Esophagus squamous epithelium (tissue), 4 donors: ENCODE measurements at regions not wholly inside any gene's neighbourhood (a gene's known extent, or its start where the extent isn't known, plus 50 kb on each side); places are given as distances from the start of the nearest gene placed in this dataset.

Experiments
- POLR2A ChIP-seq, 4 donors: fragments of 450-650 bp; IDR thresholded peaks; one replicate each; pipeline ENCODE4 v1.6.1; 2017; ENCODE audit warnings: antibody characterized with exemption in 4 of 4, mild to moderate bottlenecking in 4 of 4, moderate library complexity in 3 of 4
- TF ChIP-seq, protein P1 (sequence below), 6 experiments: fragments of 450-650 bp in 4 of 6; fragments of 200-600 bp in 2 of 6; sonication (generic) in 2 of 6; IDR thresholded peaks; one replicate each; pipeline ENCODE4 v1.5.1; 2016 to 2019; ENCODE audit warnings: antibody characterized with exemption in 6 of 6, mild to moderate bottlenecking in 4 of 6, moderate library complexity in 4 of 6

DNA sequence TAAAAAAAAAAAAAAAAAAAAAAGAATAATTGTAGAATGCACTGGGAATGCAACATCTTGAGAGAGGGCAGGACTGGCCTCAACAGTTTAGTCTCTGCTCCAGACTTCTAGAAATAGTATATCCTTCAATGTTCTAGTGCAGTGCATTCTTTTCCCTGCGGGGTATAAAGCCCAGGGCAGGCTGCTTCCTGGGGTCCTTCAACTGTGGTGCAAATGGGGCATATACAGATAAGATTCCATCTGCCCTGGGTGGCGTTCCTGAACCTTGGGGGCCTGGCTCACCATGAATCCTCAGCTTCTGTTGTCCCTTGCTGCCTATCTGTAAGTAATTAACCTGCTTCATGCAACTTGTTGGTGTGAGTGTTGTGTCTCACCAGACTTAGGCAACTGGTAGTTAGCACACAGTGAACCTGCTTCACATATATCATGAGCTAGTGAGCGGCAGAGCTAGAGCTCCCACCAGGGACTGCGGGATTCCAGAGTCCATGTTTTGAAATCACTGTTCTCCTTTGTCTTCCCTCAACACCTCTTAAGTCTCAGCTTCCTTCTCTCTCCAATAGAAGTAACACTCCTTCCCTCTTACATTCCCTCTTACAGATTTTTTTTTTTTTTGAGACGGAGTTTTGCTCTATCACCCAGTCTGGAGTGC lies 177.6 kb downstream of the SUDS3 start:
- TF ChIP-seq, protein P1, sequence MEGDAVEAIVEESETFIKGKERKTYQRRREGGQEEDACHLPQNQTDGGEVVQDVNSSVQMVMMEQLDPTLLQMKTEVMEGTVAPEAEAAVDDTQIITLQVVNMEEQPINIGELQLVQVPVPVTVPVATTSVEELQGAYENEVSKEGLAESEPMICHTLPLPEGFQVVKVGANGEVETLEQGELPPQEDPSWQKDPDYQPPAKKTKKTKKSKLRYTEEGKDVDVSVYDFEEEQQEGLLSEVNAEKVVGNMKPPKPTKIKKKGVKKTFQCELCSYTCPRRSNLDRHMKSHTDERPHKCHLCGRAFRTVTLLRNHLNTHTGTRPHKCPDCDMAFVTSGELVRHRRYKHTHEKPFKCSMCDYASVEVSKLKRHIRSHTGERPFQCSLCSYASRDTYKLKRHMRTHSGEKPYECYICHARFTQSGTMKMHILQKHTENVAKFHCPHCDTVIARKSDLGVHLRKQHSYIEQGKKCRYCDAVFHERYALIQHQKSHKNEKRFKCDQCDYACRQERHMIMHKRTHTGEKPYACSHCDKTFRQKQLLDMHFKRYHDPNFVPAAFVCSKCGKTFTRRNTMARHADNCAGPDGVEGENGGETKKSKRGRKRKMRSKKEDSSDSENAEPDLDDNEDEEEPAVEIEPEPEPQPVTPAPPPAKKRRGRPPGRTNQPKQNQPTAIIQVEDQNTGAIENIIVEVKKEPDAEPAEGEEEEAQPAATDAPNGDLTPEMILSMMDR (IDR thresholded peaks at IDR 0.05), result no peak
- TF ChIP-seq POLR2A (IDR thresholded peaks at IDR 0.05), result no peak
